Epidermal melanocyte (primary cell): ENCODE measurements at regions not wholly inside any gene's neighbourhood (a gene's known extent, or its start where the extent isn't known, plus 50 kb on each side); places are given as distances from the start of the nearest gene placed in this dataset.
"Not testable (repeated sequence)": the region's sequence is repeated elsewhere in the genome, so short reads cannot be mapped to it uniquely, and the experiment has no call there.

Experiments
- DNase-seq: peaks from one replicate; pipeline ENCODE4 v3.0.0; 2011; ENCODE audit warnings: low spot score; ENCODE audit not compliant: insufficient read length

GRCh38 chr2:65579506-65580235 lies 147.3 kb upstream of the SPRED2 start:
- no peak for DNase-seq

GRCh38 chr2:65577654-65578053 lies 145.3 kb upstream of the SPRED2 start:
- no peak for DNase-seq

- DNase-seq, result no peak
These were observed 144.6 kb upstream of the SPRED2 start for GRCh38 chr2:65576861-65577601.

- DNase-seq, result no peak
These were observed 143.9 kb upstream of the SPRED2 start for GRCh38 chr2:65576278-65576677.

DNA sequence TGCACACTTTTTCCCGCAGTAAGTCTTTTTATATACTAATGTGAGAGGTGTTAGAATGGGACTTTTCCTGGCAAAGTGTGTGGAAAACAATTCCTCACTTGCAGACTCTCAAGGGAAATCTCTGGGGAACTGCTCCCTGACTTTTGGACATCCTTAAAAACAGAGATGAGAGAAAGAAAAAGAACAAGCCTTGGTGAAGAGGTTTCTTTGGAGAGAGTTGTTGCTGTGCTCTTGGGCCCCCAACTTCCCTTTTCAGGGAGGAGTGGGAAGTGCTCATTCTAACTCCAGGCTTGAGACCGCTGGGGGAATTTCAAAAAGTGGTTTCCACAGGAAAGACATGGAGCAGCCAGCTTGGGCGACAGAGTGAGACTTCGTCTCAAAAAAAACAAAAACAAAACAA lies 142.6 kb upstream of the SPRED2 start:
- DNase-seq, result no peak

- not testable (repeated sequence) for DNase-seq
These were observed 136.4 kb upstream of the SPRED2 start for GRCh38 chr2:65568656-65569440.

GRCh38 chr2:65566617-65567016 lies 134.2 kb upstream of the SPRED2 start:
- DNase-seq, result no peak

DNA sequence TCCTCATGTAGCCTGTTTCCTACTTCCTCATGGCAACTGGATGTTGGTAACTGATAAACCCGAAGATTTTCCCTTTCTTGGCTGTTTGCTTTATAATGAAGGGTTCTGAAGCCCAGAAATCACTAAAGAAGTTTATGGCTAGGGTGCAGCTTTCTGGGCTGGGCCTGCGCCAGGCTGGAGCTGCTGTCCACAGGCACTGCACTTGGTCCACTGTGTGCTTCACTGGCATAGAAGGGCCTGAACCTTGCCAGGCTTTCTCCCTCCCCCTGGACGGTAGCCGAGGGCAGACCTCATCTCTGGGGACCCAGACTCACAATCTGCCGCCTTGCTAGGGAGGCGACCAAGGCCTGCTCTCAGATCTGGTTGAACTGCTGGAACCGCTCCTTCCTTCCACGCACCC lies 133.3 kb upstream of the SPRED2 start:
- no peak for DNase-seq

GRCh38 chr2:65564299-65564698 lies 131.9 kb upstream of the SPRED2 start:
- no peak for DNase-seq

DNA sequence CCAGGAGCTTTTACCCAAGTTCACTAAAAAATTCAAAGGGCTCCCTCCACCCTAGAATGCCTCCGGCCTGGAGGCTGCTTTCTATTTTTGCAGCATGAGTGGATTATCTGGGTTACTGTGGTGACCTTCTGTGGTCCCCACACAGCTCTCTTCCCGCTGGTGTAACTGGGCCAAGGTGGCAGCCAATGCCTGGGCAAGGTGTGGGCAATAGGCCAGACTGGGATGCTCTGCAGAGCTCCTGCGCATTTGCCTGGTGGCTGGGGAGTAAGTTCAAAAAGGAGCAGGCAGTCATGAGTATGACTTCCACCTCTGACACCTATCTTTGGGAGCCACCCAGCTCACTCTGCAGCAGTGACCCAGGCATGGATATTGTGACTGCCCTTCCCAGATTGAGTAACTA lies 130.5 kb upstream of the SPRED2 start:
- DNase-seq, result no peak

- no peak for DNase-seq
These were observed 126.3 kb upstream of the SPRED2 start for GRCh38 chr2:65558743-65559142.

DNA sequence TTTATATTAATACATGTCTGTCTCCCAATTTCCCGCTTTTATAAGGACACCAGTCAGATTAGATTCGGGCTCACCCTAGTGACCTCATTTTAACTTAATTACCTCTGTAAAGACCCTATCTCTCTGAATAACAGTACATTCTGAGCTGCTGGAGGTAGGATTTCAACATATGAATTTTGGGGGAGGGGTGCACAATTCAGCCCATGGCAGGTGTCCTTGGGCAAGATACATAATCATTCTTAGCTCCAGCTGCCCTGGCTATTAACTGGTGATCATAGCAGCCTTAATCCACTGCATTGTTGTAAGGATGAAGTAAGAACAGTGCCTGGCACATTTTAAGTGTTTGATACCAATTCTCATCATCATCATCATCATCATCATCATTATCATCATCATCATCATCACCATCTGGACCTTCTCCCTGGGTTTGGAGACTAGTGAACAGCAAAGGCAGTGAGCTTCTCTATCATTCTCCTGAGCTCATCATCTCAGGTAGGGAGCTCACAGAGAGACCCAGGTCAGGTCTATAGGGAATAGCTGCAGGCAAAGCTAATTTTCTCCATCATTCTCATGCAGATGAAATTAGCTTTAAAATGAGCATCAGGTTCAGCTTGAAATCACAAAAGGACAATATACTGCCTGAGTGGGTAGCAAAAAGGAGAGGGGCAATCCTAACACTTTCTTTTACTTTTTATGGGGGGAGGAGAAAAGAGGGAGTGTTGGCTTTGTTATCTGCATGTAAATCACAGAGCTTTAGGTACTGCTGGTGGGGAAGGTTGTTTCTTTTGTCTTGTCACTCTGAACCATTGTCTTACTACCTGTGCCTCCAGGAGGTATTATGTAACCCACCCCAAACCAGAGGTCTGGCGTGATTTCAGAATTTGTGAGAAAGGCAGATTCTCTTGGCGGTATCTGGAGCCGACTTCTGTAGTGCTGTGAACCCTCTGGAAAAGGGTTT lies 125.5 kb upstream of the SPRED2 start:
- no peak for DNase-seq

DNA sequence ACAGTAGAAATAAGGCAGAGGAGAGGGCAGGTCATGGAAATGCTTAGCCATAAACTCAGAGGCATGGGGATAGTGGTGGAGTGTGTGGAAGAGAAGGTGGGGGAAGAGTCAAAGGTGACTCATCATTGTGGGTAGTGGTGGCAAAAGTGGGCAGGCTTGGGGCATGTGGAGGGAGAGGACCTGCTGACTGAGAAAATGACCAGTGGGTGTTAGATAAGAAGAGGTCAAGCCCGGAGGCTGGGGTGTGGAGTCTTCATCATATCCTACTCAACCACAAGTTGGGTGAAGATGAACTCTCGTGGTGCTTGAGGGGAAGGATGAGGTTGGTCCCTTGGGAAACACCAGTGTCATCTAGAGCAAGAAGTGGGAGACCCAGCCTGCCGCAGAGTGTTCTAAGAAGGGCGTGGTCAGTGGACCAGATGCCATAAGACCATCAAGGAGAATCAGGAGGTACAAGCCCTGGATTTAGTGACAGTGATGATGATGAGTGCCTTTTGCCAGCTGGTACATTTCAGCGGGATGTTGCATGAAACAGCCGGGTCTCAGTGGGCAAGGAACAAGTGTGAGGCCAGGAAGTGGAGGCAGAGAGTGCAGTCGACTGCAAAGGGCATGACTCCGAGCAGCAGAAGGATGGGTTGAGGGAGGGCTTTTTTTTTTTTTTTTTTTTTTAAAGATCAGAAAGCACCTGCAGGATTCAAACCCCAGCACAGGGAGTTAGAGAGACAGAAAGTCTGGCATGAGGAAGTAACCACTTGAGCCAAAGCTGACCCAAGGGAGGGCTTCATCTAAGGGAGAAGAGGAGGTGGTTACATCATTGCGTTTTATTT lies 122.6 kb upstream of the SPRED2 start:
- no peak for DNase-seq

DNA sequence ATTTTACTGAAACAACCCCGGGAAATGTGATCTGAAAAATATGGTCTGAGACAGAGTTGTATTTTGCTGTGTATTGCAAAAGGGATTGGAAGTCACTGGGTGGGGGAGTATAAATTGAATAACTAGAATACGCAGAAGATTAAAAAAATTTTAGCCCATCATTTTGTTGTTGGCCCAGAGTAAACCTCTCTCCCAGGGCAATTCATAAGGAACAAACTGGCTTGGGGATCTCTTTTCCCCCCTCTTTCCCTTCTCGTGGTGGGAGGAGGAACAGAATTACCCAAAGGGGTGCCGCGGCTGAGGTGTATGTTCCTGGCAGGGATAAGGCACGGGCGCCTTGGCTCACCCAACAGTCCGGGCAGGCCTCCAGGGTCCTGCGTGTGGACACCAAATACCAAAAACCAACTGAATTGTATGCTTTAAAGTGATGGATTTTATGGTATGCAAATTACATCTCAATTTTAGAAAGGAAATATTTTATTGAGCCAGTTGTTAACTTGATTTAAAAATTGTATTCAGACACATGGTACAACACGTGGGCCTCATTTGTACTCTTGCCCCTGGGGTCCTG lies 121.2 kb upstream of the SPRED2 start:
- no peak for DNase-seq

- no peak for DNase-seq
These were observed 119.1 kb upstream of the SPRED2 start for GRCh38 chr2:65551528-65551927.

- no peak for DNase-seq
These were observed 117.8 kb upstream of the SPRED2 start for GRCh38 chr2:65550246-65550645.

DNA sequence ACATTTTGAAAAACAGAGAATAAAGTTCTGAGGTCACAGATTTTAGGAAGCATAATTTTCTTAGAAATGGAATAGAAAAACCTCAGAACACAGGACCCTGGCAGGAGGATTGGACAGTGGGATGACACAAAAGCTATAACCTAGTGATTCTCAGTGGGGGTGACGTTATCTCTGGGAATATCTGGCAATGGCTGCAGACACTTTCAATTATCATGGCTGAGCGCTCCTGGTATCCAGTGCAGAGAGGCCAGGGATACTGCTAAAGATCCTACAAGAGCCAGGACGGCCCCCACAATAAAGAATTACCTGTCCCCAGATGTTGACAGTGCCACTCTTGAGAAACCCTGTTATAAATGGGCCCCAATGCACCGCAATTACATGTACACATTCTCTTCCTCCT lies 117.2 kb upstream of the SPRED2 start:
- DNase-seq, result no peak

DNA sequence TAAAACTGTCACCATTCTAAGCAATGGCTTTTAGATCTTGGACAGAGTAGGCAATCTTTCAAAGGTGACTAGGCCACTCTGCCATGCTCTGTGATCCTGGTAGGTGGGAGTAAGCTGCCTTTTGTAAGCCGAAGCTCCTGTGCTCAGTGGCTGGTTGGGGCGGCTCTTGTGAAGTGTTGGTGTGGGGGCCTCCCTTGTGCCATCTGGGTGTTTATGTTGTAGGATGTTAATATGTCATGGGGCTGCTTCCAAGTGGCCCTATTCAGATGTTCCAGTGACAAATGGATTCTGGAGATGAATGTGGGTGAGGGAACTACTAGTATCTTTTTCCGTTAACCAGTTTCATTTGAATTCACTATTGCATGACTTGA lies 116.8 kb upstream of the SPRED2 start:
- DNase-seq, result no peak

- DNase-seq, result no peak
These were observed 116.3 kb upstream of the SPRED2 start for GRCh38 chr2:65548576-65549256.
